ENCODE measurements at regions not wholly inside any gene's neighbourhood (a gene's known extent, or its start where the extent isn't known, plus 50 kb on each side); places are given as distances from the start of the nearest gene placed in this dataset.

DNA sequence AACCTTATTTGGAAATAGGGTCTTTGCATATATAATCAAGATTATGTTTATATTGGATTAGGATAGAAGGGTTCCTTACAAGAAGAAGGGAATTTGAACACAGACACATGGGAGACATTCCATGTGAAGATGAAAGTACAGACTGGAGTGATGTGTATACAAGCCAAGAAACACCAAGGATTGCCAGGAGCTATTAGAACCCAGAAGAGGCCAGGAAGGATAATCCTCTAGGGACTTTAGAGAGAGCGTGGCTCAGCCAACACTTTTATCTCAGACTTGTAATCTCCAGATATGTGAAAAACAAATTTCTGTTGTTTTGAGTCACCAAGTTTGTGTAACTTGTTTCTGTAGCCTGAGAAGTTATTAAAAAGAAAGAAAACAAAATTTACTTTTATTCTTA lies 1173.9 kb upstream of the CITED2 start:
- H3K4me3 ChIP-seq (ENCODE audit: low read length): no peak overlapping the region
- no peaks in the 10 kb centered on the region for H3F3A ChIP-seq (ENCODE audit: insufficient read depth, low read length)
- H3K9me3 ChIP-seq (replicated peaks; ENCODE audit: insufficient read depth, low read length): no peaks in the 10 kb centered on the region
- no peaks in the 10 kb centered on the region for H3K4me1 ChIP-seq (ENCODE audit: low read length)
- H3K27me3 ChIP-seq (replicated peaks; ENCODE audit: insufficient read depth, low read length): no peaks in the 10 kb centered on the region
- no peaks in the 10 kb centered on the region for H3K79me2 ChIP-seq (ENCODE audit: low read length)
- H3K4me2 ChIP-seq (ENCODE audit: low read depth, low read length): no peak overlapping the region
- no peaks in the 10 kb centered on the region for H4K20me1 ChIP-seq (ENCODE audit: insufficient read depth, low read length)
- TF ChIP-seq EZH2 (optimal IDR thresholded peaks at IDR 0.05; ENCODE audit: low read depth, low read length) (no peak), EZH2phosphoT487 (IDR thresholded peaks at IDR 0.05; ENCODE audit: low read length) (no peak)
- TF ChIP-seq, protein P1, sequence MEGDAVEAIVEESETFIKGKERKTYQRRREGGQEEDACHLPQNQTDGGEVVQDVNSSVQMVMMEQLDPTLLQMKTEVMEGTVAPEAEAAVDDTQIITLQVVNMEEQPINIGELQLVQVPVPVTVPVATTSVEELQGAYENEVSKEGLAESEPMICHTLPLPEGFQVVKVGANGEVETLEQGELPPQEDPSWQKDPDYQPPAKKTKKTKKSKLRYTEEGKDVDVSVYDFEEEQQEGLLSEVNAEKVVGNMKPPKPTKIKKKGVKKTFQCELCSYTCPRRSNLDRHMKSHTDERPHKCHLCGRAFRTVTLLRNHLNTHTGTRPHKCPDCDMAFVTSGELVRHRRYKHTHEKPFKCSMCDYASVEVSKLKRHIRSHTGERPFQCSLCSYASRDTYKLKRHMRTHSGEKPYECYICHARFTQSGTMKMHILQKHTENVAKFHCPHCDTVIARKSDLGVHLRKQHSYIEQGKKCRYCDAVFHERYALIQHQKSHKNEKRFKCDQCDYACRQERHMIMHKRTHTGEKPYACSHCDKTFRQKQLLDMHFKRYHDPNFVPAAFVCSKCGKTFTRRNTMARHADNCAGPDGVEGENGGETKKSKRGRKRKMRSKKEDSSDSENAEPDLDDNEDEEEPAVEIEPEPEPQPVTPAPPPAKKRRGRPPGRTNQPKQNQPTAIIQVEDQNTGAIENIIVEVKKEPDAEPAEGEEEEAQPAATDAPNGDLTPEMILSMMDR (IDR thresholded peaks at IDR 0.05; ENCODE audit: low read length): no peak
- no peak for DNase-seq
- no peaks in the 10 kb centered on the region for H3K36me3 ChIP-seq (replicated peaks; ENCODE audit: insufficient read depth, low read length)
- no peaks in the 10 kb centered on the region for H3K9me2 ChIP-seq (replicated peaks; ENCODE audit: insufficient read depth, low read length)
- H3K27ac ChIP-seq (ENCODE audit: low read length): no peak overlapping the region
- no peak overlapping the region for H3K9ac ChIP-seq (ENCODE audit: low read length)
- H2AFZ ChIP-seq (ENCODE audit: low read length): no peak overlapping the region

DNA sequence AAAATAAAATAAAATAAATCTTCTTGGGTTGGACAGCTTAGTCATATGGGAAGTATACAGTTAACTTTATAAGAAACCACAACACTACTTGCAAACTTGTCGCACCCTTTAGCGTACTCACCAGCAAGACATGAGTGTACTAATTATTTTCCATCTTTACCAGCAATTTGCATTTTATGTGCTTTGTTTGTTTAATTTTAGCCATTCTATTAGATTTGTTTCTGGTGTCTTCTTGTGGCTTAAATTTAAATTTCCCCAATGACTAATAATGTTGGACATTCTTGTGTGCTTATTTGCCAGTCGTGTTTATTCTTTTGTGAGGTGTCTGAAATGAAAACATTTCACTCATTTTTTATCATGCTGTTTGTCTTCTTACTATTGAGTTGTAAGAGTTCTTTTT lies 1172.2 kb upstream of the CITED2 start:
- Histone ChIP-seq H3K4me1 (ENCODE audit: low read length) (no peaks in the 10 kb centered on the region), H3K27ac (ENCODE audit: low read length) (no peak overlapping the region), H3K36me3 (replicated peaks; ENCODE audit: insufficient read depth, low read length) (no peaks in the 10 kb centered on the region), H3K79me2 (ENCODE audit: low read length) (no peaks in the 10 kb centered on the region), H3K27me3 (replicated peaks; ENCODE audit: insufficient read depth, low read length) (no peaks in the 10 kb centered on the region), H3K9ac (ENCODE audit: low read length) (no peak overlapping the region), H3F3A (ENCODE audit: insufficient read depth, low read length) (no peaks in the 10 kb centered on the region), H4K20me1 (ENCODE audit: insufficient read depth, low read length) (no peaks in the 10 kb centered on the region), H3K4me3 (ENCODE audit: low read length) (no peak overlapping the region), H3K9me3 (replicated peaks; ENCODE audit: insufficient read depth, low read length) (no peaks in the 10 kb centered on the region), H3K4me2 (ENCODE audit: low read depth, low read length) (no peak overlapping the region), H3K9me2 (replicated peaks; ENCODE audit: insufficient read depth, low read length) (no peaks in the 10 kb centered on the region), H2AFZ (ENCODE audit: low read length) (no peak overlapping the region)
- TF ChIP-seq, protein P1 (IDR thresholded peaks at IDR 0.05; ENCODE audit: low read length): no peak
- TF ChIP-seq EZH2phosphoT487 (IDR thresholded peaks at IDR 0.05; ENCODE audit: low read length) (no peak), EZH2 (optimal IDR thresholded peaks at IDR 0.05; ENCODE audit: low read depth, low read length) (no peak)
- no peak for DNase-seq

DNA sequence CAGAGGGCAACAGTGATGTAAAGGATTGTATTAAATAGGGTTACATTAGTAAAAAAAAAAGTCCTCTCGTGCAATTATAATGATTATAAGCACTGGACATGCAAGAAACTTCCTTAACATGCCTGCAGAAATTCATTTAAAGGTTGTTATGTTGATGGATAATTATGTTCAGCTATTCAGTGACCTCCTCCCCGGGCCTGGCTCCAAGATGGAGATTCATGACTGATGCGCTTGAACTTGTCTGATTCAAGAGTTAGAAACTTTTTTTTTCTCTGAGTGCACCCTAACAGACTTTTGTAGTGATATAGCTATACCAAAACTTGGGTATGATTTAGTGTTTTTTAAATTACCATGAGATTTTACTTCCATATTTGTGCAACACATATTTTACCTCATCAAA lies 1170.0 kb upstream of the CITED2 start:
- no peak for TF ChIP-seq EZH2 (optimal IDR thresholded peaks at IDR 0.05; ENCODE audit: low read depth, low read length)
- Histone ChIP-seq H3K27ac (ENCODE audit: low read length) (no peak overlapping the region), H2AFZ (ENCODE audit: low read length) (no peak overlapping the region), H3K36me3 (replicated peaks; ENCODE audit: insufficient read depth, low read length) (no peaks in the 10 kb centered on the region), H3K9me2 (replicated peaks; ENCODE audit: insufficient read depth, low read length) (no peaks in the 10 kb centered on the region), H4K20me1 (ENCODE audit: insufficient read depth, low read length) (no peaks in the 10 kb centered on the region), H3K4me3 (ENCODE audit: low read length) (no peak overlapping the region), H3K9me3 (replicated peaks; ENCODE audit: insufficient read depth, low read length) (no peaks in the 10 kb centered on the region), H3K4me2 (ENCODE audit: low read depth, low read length) (no peak overlapping the region), H3K79me2 (ENCODE audit: low read length) (no peaks in the 10 kb centered on the region), H3K27me3 (replicated peaks; ENCODE audit: insufficient read depth, low read length) (no peaks in the 10 kb centered on the region), H3K4me1 (ENCODE audit: low read length) (no peaks in the 10 kb centered on the region), H3K9ac (ENCODE audit: low read length) (no peak overlapping the region), H3F3A (ENCODE audit: insufficient read depth, low read length) (no peaks in the 10 kb centered on the region)
- no peak for DNase-seq

DNA sequence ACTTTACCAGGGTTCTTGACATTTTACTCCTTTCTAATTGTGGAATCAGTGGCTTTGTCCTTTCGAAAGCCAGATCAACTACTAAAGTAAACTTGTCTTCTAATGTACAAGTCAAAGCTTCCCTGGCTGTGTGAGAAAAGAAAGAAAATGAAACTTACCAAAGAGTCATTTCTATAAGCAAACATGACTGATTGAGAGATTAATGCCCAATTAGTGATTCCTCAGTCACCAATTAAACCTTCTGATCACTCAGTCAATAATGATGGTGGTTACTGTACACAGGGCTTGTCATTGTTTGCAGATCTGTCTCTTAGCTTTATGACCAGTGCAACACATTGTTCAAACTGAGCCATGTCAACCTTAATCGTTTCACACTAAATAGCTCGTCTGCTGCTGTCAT lies 1168.4 kb upstream of the CITED2 start:
- Histone ChIP-seq H4K20me1 (ENCODE audit: insufficient read depth, low read length) (no peaks in the 10 kb centered on the region), H3K27ac (ENCODE audit: low read length) (no peak overlapping the region), H3K9me2 (replicated peaks; ENCODE audit: insufficient read depth, low read length) (no peaks in the 10 kb centered on the region), H3K27me3 (replicated peaks; ENCODE audit: insufficient read depth, low read length) (no peaks in the 10 kb centered on the region), H3K4me2 (ENCODE audit: low read depth, low read length) (no peak overlapping the region), H3K4me3 (ENCODE audit: low read length) (no peak overlapping the region), H2AFZ (ENCODE audit: low read length) (no peak overlapping the region), H3K9ac (ENCODE audit: low read length) (no peak overlapping the region), H3K9me3 (replicated peaks; ENCODE audit: insufficient read depth, low read length) (no peaks in the 10 kb centered on the region), H3F3A (ENCODE audit: insufficient read depth, low read length) (no peaks in the 10 kb centered on the region), H3K79me2 (ENCODE audit: low read length) (no peaks in the 10 kb centered on the region), H3K4me1 (ENCODE audit: low read length) (no peaks in the 10 kb centered on the region), H3K36me3 (replicated peaks; ENCODE audit: insufficient read depth, low read length) (no peaks in the 10 kb centered on the region)
- TF ChIP-seq EZH2phosphoT487 (IDR thresholded peaks at IDR 0.05; ENCODE audit: low read length) (no peak), EZH2 (optimal IDR thresholded peaks at IDR 0.05; ENCODE audit: low read depth, low read length) (no peak)
- TF ChIP-seq, protein P1 (IDR thresholded peaks at IDR 0.05; ENCODE audit: low read length): no peak
- DNase-seq: no peak
